HFF-Myc (cell line): ENCODE measurements at regions not wholly inside any gene's neighbourhood (a gene's known extent, or its start where the extent isn't known, plus 50 kb on each side); places are given as distances from the start of the nearest gene placed in this dataset.

Experiments used
- DNase-seq: peaks from one replicate; pipeline ENCODE4 v3.0.0-alpha.2; 2011; ENCODE audit warnings: low read depth; ENCODE audit errors: extremely low read depth
- H3K4me3 ChIP-seq: replicated peaks from 2 replicates; pipeline ENCODE4 v1.5.1; 2011; ENCODE audit warnings: low read depth, mild to moderate bottlenecking, control low read depth, low read length
- TF ChIP-seq, protein P1 (sequence below): IDR thresholded peaks from 2 replicates; pipeline ENCODE4 v1.5.1; 2012; ENCODE audit warnings: mild to moderate bottlenecking, low read depth, low read length, control low read depth; ENCODE audit errors: missing control alignments

DNA sequence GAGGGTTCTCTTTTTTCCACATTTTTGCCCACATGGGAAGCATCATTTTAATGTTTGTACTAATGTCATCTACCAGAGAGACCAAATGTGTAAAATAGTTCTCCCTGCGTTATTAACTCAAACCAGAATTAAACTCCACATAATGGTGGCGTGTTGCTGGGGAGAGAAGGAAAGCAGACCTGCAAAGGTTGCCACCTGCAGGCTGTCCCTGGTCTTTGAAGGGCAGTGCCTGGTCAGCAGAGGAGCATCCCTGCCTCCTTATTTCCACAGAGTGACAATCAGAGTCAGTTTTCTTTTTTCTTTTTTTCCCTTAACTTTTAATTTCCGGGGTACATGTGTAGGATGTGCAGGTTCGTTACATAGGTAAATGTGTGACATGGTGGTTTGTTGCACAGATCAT is 214.5 kb downstream of the TBX18 start:
- H3K4me3 ChIP-seq, result no peak overlapping the region
- TF ChIP-seq, protein P1, sequence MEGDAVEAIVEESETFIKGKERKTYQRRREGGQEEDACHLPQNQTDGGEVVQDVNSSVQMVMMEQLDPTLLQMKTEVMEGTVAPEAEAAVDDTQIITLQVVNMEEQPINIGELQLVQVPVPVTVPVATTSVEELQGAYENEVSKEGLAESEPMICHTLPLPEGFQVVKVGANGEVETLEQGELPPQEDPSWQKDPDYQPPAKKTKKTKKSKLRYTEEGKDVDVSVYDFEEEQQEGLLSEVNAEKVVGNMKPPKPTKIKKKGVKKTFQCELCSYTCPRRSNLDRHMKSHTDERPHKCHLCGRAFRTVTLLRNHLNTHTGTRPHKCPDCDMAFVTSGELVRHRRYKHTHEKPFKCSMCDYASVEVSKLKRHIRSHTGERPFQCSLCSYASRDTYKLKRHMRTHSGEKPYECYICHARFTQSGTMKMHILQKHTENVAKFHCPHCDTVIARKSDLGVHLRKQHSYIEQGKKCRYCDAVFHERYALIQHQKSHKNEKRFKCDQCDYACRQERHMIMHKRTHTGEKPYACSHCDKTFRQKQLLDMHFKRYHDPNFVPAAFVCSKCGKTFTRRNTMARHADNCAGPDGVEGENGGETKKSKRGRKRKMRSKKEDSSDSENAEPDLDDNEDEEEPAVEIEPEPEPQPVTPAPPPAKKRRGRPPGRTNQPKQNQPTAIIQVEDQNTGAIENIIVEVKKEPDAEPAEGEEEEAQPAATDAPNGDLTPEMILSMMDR, result peak; percentile 25
- DNase-seq, result no peak

DNA sequence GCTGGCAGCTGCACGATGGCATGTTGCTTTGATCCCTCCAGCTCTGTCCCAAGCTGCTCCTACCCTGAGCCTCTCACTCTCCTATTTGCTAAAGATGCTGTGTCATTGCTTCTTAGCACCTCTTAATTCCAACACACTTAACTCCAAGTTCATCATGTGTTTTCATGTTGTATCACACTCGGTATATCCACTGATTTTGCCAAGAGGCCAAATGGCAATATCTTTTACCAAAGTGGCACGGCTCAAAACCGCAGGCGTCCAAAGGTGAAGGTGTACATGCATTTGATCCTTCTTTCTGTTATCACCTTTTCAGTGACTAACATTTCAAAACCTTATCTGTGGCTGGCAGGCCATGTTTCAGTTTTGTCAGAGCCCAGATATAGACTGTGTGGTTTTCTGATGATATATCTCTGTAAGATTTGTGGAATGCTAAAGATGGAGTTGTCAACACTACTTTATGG is 217.0 kb downstream of the TBX18 start:
- TF ChIP-seq, protein P1, result no peak
- DNase-seq, result no peak
- H3K4me3 ChIP-seq, result no peak overlapping the region

GRCh38 chr6:84546427-84546914 is 217.9 kb downstream of the TBX18 start:
- peak; percentile 11 for DNase-seq
- TF ChIP-seq, protein P1, result no peak

DNA sequence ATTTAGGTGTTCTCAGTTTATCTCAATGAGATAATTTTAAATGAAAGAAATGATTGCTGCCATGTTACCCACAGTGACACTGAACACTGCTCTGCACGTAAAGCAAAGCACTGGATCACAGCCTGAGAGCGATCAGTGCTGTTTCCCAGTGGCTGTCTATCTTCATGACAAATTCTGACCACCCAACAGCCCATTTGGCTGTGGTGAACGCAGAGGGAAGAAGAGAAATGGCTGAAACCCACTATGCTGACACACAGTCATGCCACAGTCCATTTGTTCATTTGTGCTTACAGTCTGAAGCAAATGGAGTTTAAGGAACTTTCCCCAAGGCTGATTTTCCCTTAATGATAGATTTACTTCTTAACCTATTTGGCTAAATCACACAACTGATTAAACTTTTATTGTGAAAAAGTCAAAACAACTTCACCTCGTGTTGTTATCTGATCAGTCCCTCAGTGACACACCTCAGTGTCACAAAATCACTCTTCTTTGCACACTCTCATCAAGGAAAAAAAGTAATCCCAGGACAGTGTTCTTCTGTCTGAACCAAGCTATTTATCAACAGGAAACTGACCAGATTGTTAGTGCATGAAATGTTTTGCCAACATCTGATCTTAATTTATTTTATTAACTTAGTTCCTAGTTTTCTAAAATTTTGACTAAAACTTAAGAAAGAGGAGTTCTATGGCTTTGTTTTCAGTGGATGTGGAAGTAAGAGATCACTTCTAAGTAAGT is 225.1 kb downstream of the TBX18 start:
- peak; percentile 27 for DNase-seq
- no peak overlapping the region for H3K4me3 ChIP-seq
- TF ChIP-seq, protein P1, result no peak

More at GRCh38 chr6:84546427-84546914, 217.9 kb downstream of the TBX18 start:
- H3K4me3 ChIP-seq, result no peak overlapping the region

DNA sequence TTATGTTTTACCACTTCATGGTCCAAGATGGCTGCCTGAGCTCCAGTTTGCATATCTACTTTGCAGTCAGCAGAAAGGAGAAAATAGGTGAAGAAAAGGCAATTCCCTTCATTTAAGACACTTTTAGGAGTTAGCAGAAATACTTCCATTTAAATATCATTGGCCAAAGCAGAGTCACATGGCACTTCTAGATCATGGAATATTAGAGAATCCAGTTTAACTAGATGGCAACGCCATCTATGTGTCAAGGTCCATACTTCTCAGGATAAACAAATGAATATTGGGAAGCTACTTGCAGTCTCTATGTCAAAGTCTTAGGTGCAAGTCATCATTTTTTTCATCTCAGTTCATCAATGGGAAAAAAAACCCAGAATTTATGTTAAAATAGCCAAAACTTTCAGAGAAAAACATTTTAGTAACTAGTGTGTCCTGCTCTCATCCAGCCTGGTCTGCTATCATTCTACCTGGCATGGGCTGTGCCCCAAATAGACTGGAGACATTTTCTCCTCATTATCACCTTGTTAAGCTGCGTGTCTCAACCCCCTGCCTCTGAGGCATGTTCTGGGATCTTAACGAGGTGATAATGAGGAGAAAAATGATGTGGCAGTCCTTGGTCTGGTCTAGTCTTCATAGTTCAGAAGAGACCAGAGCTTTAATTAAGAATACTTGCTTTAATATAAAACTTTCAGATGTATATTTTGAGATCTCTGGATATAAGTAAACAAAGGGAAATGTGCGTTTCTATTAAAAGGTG is 227.3 kb downstream of the TBX18 start:
- TF ChIP-seq, protein P1, result no peak

DNA sequence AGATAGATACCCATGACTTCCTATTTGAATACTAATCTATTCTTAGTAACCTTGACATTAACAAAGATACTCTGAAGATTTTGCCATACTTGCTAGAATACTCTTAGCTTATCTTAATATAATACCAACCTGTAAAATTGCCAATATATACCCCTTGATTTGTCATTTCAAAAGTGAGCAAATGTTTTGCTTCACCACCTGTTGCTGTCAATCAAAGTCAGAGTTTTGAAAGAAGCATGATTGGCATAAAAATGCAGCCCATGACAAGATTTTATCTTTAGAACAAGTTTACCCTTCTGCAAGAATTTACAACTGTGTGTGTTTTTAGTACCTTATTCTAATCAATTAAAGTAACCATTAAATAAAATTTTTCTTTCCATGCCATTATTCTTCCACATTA is 236.2 kb downstream of the TBX18 start:
- TF ChIP-seq, protein P1, result no peak
- H3K4me3 ChIP-seq, result no peak overlapping the region
- DNase-seq, result no peak

More for the DNA sequence above, 227.3 kb downstream of the TBX18 start:
- no peak for DNase-seq
- no peak overlapping the region for H3K4me3 ChIP-seq
